ENCODE measurements at regions not wholly inside any gene's neighbourhood (a gene's known extent, or its start where the extent isn't known, plus 50 kb on each side); places are given as distances from the start of the nearest gene placed in this dataset.

DNA sequence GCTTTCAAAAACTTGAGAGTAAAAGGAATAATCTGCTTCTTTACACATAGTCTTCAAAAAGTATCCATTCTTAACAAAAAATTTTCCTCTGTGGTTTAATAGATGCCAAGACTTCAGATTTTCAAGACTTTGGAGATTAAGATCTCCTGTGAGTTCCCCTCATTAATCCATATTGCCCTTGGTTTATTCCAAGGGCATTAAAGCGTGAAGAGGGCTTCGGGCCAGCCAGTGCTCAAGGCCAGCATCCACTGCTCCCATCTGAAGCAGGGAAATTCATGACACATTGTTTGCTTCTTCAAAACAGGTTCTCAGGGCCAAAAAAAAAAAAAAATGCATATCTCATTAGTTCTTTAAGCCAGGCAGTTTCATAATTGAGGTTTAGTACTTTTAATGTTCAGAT is 137.3 kb upstream of the RHOBTB1 start:
- Histone ChIP-seq H3K36me3 (no peaks in the 10 kb centered on the region), H3K27ac (no peak overlapping the region), H3K4me1 (no peaks in the 10 kb centered on the region), H3K27me3 (no peaks in the 10 kb centered on the region), H3K9me3 (no peaks in the 10 kb centered on the region), H3K4me3 (no peak overlapping the region)
- no peak for ATAC-seq
- no peak for DNase-seq
- TF ChIP-seq, protein P1, sequence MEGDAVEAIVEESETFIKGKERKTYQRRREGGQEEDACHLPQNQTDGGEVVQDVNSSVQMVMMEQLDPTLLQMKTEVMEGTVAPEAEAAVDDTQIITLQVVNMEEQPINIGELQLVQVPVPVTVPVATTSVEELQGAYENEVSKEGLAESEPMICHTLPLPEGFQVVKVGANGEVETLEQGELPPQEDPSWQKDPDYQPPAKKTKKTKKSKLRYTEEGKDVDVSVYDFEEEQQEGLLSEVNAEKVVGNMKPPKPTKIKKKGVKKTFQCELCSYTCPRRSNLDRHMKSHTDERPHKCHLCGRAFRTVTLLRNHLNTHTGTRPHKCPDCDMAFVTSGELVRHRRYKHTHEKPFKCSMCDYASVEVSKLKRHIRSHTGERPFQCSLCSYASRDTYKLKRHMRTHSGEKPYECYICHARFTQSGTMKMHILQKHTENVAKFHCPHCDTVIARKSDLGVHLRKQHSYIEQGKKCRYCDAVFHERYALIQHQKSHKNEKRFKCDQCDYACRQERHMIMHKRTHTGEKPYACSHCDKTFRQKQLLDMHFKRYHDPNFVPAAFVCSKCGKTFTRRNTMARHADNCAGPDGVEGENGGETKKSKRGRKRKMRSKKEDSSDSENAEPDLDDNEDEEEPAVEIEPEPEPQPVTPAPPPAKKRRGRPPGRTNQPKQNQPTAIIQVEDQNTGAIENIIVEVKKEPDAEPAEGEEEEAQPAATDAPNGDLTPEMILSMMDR (IDR thresholded peaks at IDR 0.05): no peak
- intact Hi-C loops (cut with DNase I): no loop called here

DNA sequence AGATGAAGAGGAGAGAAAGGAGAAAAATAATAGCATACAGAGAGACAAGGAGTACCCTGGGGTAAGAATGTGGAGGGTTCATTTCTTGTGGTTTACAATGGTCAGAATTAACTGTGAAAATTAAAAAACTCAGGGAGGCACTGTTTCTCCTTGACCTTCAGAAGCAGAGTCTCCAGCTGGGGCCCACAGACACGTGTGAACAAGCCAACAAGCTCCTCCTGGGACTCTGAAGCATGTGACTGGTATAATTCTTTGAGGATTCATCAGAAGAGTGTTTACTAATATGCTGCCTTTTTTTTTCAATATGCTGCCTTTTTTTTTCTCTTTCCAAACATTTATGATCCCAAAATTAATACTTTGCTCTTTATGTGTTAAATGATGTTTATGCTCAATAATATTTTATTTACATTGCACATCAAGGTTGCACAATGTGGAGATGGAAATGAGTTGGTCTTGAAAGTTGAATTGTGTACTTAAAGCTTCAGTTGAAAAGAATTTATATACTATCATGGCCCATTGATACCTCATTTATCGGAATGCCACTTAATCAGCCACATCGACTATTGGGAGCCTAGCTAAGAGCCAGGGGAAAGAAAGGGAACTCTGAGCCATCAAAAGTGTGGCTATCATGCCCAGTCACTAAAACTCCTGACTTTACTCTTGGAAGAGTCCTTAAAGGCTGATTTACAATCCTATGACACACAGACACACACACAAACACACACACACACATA is 134.7 kb upstream of the RHOBTB1 start:
- TF ChIP-seq, protein P1 (IDR thresholded peaks at IDR 0.05): no peak
- Histone ChIP-seq H3K27me3 (no peaks in the 10 kb centered on the region), H3K36me3 (no peaks in the 10 kb centered on the region), H3K9me3 (no peaks in the 10 kb centered on the region), H3K4me3 (no peak overlapping the region), H3K27ac (no peak overlapping the region), H3K4me1 (no peaks in the 10 kb centered on the region)
- DNase-seq (no peak), ATAC-seq (no peak)
- intact Hi-C loops (cut with DNase I): no loop called here

DNA sequence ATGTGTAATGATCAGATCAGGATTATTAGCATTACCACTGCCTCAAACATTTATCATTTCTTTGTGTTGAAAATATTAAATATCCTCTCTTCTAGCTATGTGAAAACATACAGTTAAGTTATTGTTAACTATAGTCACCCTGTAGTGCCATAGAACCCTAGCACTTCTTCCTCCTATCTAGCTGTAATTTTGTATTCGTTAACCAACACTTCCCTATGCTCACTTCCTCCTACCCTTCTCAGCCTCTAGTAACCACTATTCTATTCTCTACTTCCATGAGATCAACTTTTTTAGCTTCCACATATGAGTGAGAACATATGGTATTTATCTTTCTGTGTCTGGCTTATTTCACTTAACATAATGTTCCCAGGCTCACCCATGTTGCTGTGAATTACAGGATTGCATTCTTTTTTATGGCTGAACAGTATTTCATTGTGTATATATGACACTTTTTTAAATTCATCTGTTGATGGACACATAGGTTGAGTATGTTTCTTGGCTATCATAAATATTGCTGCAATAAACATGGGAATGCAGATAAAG is 132.7 kb upstream of the RHOBTB1 start:
- intact Hi-C loops (cut with DNase I): no loop called here
- DNase-seq (no peak), ATAC-seq (no peak)
- Histone ChIP-seq H3K4me3 (no peak overlapping the region), H3K27me3 (no peaks in the 10 kb centered on the region), H3K27ac (no peak overlapping the region), H3K4me1 (no peaks in the 10 kb centered on the region), H3K9me3 (no peaks in the 10 kb centered on the region), H3K36me3 (no peaks in the 10 kb centered on the region)
- TF ChIP-seq, protein P1 (IDR thresholded peaks at IDR 0.05): no peak

DNA sequence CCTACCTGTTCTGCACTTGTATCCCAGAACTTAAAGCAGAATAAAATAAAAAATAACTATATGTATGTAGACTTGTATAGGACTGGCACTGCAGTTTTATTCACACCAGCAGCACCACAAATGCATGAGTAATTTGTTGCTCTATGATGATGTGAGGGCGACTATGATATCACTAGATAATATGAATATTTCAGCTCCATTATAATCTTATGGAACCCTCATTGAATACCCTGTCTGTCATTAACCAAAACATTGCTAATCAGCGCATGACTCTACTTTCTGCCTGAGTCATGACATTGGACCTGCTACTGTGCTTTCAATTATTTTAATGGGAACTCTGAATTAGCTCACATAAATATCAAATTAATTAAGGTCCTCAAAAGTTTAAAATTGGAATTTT is 129.4 kb upstream of the RHOBTB1 start:
- Histone ChIP-seq H3K4me1 (no peaks in the 10 kb centered on the region), H3K9me3 (no peaks in the 10 kb centered on the region), H3K27me3 (no peaks in the 10 kb centered on the region), H3K4me3 (no peak overlapping the region), H3K27ac (no peak overlapping the region), H3K36me3 (no peaks in the 10 kb centered on the region)
- no peak for ATAC-seq
- no peak for DNase-seq
- TF ChIP-seq, protein P1 (IDR thresholded peaks at IDR 0.05): no peak
- intact Hi-C loops (cut with DNase I): no loop called here

DNA sequence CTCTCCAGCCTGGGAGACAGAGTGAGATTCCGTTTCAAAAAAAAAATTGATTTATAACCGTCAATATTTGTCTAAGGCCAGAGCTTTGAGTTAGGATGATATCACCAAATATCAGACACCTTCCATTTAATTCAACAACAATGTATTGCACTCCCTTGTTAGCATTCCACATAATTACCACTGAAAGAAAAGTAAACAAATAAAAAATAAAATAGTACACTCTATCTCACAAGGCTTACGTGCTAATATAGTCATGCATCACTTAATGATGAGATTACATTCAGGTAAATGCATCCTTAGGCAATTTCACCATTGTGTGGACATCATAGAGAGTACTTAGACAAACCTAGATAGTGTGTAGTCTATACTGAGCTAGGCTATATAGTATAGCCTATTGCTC is 127.6 kb upstream of the RHOBTB1 start:
- ATAC-seq (no peak), DNase-seq (no peak)
- intact Hi-C loops (cut with DNase I): no loop called here
- Histone ChIP-seq H3K36me3 (no peaks in the 10 kb centered on the region), H3K4me1 (no peaks in the 10 kb centered on the region), H3K27me3 (no peaks in the 10 kb centered on the region), H3K4me3 (no peak overlapping the region), H3K27ac (no peak overlapping the region), H3K9me3 (no peaks in the 10 kb centered on the region)
- TF ChIP-seq, protein P1 (IDR thresholded peaks at IDR 0.05): no peak

Measured in upper lobe of right lung (tissue), 1 donor.